Breast epithelium (tissue), 4 donors: ENCODE measurements at regions not wholly inside any gene's neighbourhood (a gene's known extent, or its start where the extent isn't known, plus 50 kb on each side); places are given as distances from the start of the nearest gene placed in this dataset.

Experiments
- DNase-seq, 2 donors: peaks; one replicate each; pipeline ENCODE4 v3.0.0-alpha.2; 2019; ENCODE audit warnings: low spot score in 2 of 2
- H3K27ac ChIP-seq, 2 donors: fragments of 200-600 bp; sonication (generic) in 1 of 2; one replicate each; pipeline ENCODE4 v1.5.1; 2016 to 2019; ENCODE audit warnings: mild to moderate bottlenecking in 1 of 2
- H3K27me3 ChIP-seq, 2 donors: fragments of 200-600 bp; sonication (generic) in 1 of 2; one replicate each; pipeline versions ENCODE4 v1.5.1 to v1.6.0; 2017 to 2019; ENCODE audit warnings: control low read depth in 1 of 2, mild to moderate bottlenecking in 1 of 2
- H3K36me3 ChIP-seq: fragments of 200-600 bp; one replicate; pipeline ENCODE4 v1.5.1; 2019
- H3K4me1 ChIP-seq, 2 donors: fragments of 200-600 bp; sonication (generic); one replicate each; pipeline ENCODE4 v1.5.1; 2016 to 2019; ENCODE audit warnings: control low read depth in 1 of 2
- H3K4me3 ChIP-seq, 3 donors: fragments of 200-600 bp; sonication (generic); 1 replicate in 2 of 3; 2 replicates in 1 of 3; pipeline ENCODE4 v1.5.1; 2016 to 2019; ENCODE audit warnings: mild to moderate bottlenecking in 3 of 3, moderate library complexity in 2 of 3
- H3K9me3 ChIP-seq, 2 donors: fragments of 200-600 bp; sonication (generic) in 1 of 2; one replicate each; pipeline ENCODE4 v1.5.1; 2016 to 2019; ENCODE audit warnings: control low read depth in 1 of 2
- POLR2A ChIP-seq: fragments of 450-650 bp; IDR thresholded peaks from one replicate; pipeline ENCODE4 v1.6.1; 2016; ENCODE audit warnings: antibody characterized with exemption, mild to moderate bottlenecking, moderate library complexity
- POLR2AphosphoS5 ChIP-seq, 3 donors: sonication (generic); formaldehyde crosslinking; IDR thresholded peaks; one replicate each; pipeline ENCODE4 v1.6.1; 2017; ENCODE audit warnings: antibody characterized with exemption in 3 of 3
- intact Hi-C: fragments of 100-400 bp; cut with DNase I; formaldehyde crosslinking; loops from one replicate; pipeline ENCODE4 v1.15.1; 2023; ENCODE audit warnings: low total_unique reads
- TF ChIP-seq, protein P1 (sequence below), 3 donors: fragments of 450-650 bp; IDR thresholded peaks; one replicate each; pipeline ENCODE4 v1.5.1; 2016 to 2017; ENCODE audit warnings: antibody characterized with exemption in 3 of 3, mild to moderate bottlenecking in 3 of 3, moderate library complexity in 3 of 3

- no peak overlapping the region for H3K4me3 ChIP-seq
- no peaks in the 10 kb centered on the region for H3K27me3 ChIP-seq
- no peaks in the 10 kb centered on the region for H3K36me3 ChIP-seq
- no peak for DNase-seq
- intact Hi-C loops: no loop called here
- no peaks in the 10 kb centered on the region for H3K4me1 ChIP-seq
- no peaks in the 10 kb centered on the region for H3K9me3 ChIP-seq
- TF ChIP-seq, protein P1, sequence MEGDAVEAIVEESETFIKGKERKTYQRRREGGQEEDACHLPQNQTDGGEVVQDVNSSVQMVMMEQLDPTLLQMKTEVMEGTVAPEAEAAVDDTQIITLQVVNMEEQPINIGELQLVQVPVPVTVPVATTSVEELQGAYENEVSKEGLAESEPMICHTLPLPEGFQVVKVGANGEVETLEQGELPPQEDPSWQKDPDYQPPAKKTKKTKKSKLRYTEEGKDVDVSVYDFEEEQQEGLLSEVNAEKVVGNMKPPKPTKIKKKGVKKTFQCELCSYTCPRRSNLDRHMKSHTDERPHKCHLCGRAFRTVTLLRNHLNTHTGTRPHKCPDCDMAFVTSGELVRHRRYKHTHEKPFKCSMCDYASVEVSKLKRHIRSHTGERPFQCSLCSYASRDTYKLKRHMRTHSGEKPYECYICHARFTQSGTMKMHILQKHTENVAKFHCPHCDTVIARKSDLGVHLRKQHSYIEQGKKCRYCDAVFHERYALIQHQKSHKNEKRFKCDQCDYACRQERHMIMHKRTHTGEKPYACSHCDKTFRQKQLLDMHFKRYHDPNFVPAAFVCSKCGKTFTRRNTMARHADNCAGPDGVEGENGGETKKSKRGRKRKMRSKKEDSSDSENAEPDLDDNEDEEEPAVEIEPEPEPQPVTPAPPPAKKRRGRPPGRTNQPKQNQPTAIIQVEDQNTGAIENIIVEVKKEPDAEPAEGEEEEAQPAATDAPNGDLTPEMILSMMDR (IDR thresholded peaks at IDR 0.05): no peak
- TF ChIP-seq POLR2A (no peak), POLR2AphosphoS5 (IDR thresholded peaks at IDR 0.05) (no peak)
- no peak overlapping the region for H3K27ac ChIP-seq
These were observed 119.4 kb upstream of the VLDLR start for GRCh38 chr9:2502210-2502609.

- no peaks in the 10 kb centered on the region for H3K27me3 ChIP-seq
- no peak for TF ChIP-seq POLR2AphosphoS5 (IDR thresholded peaks at IDR 0.05)
- TF ChIP-seq POLR2A: no peak
- TF ChIP-seq, protein P1 (IDR thresholded peaks at IDR 0.05): no peak
- no peak for DNase-seq
- intact Hi-C loops: no loop called here
- H3K4me3 ChIP-seq: no peak overlapping the region
- no peaks in the 10 kb centered on the region for H3K9me3 ChIP-seq
- H3K4me1 ChIP-seq: no peaks in the 10 kb centered on the region
- H3K36me3 ChIP-seq: no peaks in the 10 kb centered on the region
- no peak overlapping the region for H3K27ac ChIP-seq
These were observed 118.8 kb upstream of the VLDLR start for GRCh38 chr9:2502760-2503159.

DNA sequence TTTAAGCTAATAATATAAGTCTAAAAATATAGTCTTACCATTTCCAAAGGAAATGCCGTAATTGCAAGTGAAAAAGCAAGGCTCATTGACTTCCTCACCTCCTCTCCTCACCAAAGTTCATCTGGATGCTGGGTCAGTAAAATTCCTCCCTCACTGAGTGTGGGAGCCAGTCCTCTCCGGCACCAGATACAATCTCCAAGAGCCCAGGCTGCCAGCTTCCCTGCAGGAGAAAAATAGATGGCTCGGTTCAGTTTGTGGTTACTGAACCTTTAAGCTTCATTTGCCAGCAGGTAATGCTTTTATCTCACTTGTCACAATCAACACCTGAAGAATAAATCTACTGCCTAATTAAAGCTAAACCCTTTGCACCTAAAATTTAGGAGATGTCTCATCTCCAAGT is 115.3 kb upstream of the VLDLR start:
- Histone ChIP-seq H3K4me3 (no peak overlapping the region), H3K4me1 (no peaks in the 10 kb centered on the region), H3K36me3 (no peaks in the 10 kb centered on the region), H3K9me3 (no peaks in the 10 kb centered on the region), H3K27me3 (no peaks in the 10 kb centered on the region), H3K27ac (no peak overlapping the region)
- DNase-seq: no peak
- TF ChIP-seq POLR2AphosphoS5 (IDR thresholded peaks at IDR 0.05) (no peak), POLR2A (no peak)
- intact Hi-C loops: no loop called here

DNA sequence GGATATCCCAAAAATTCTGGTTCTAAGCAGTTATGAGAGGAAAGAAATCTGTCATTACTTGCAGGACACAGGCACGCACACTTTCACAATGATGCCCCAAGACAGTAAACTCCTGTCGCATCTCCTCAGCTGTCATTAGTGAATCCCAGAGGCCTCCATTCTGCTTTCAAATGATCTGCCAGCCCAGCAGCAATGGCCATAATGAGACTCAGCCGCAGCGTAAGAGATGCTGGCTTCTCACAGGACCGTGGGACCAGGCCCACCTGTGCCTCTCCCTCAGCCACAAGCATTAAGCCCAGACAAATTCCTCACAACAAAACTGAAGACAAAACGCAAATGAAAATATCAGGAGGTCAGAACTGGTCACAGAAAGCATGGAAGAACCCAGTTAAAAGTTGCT is 98.0 kb upstream of the VLDLR start:
- DNase-seq: no peak
- Histone ChIP-seq H3K27me3 (no peaks in the 10 kb centered on the region), H3K4me1 (no peaks in the 10 kb centered on the region), H3K4me3 (no peak overlapping the region), H3K36me3 (no peaks in the 10 kb centered on the region), H3K9me3 (peaks cover 0 to 5% of the 10 kb centered on the region in 2 donors), H3K27ac (no peak overlapping the region)
- TF ChIP-seq POLR2A (no peak), POLR2AphosphoS5 (IDR thresholded peaks at IDR 0.05) (no peak)
- TF ChIP-seq, protein P1 (IDR thresholded peaks at IDR 0.05): no peak
- intact Hi-C loops: no loop called here

DNA sequence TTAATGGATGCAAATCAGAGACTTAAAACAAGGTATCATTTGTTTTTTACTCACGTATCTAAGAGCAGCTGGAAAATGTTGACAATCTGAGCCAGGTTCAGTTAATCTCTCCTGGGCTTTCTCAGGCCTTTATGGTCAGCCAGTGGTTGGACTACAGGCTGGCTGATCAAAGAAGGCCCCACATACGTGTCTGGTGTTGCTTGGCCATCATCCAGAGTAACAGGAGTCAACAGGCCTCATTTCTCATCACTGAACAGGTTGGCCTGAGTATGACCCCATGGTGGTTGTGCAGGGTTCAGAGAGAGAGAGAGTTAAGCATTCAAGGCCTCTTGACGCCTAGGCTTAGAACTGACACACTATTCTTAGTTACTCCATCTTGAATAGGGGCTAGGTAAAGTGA is 97.0 kb upstream of the VLDLR start:
- Histone ChIP-seq H3K27ac (no peak overlapping the region), H3K27me3 (no peaks in the 10 kb centered on the region), H3K4me1 (no peaks in the 10 kb centered on the region), H3K9me3 (peaks cover 0 to 2% of the 10 kb centered on the region in 2 donors), H3K36me3 (no peaks in the 10 kb centered on the region), H3K4me3 (no peak overlapping the region)
- intact Hi-C loops: no loop called here
- TF ChIP-seq, protein P1 (IDR thresholded peaks at IDR 0.05): no peak
- TF ChIP-seq POLR2AphosphoS5 (IDR thresholded peaks at IDR 0.05) (no peak), POLR2A (no peak)
- DNase-seq: no peak

DNA sequence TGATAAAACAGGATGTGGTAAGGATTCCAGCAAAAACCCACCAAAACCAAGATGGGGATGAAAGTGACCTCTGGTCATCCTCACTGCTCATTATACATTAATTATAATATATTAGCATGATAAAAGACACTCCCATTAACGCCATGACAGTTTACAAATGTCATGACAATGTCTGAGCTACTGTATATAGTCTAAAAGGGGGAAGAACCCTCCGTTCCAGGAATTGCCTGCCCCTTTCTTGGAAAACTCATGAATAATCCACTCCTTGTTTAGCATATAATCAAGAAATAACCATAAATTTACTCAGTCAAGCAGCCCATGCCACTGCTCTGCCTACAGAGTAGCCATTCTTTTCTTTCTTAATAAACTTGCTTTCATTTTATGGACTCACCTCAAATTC is 96.4 kb upstream of the VLDLR start:
- intact Hi-C loops: no loop called here
- Histone ChIP-seq H3K36me3 (no peaks in the 10 kb centered on the region), H3K9me3 (no peaks in the 10 kb centered on the region), H3K4me3 (no peak overlapping the region), H3K27ac (no peak overlapping the region), H3K27me3 (no peaks in the 10 kb centered on the region), H3K4me1 (no peaks in the 10 kb centered on the region)
- no peak for TF ChIP-seq POLR2A
- TF ChIP-seq, protein P1 (IDR thresholded peaks at IDR 0.05): no peak
- no peak for TF ChIP-seq POLR2AphosphoS5 (IDR thresholded peaks at IDR 0.05)
- no peak for DNase-seq
